HG02938 (cell line): ENCODE measurements at regions not wholly inside any gene's neighbourhood (a gene's known extent, or its start where the extent isn't known, plus 50 kb on each side); places are given as distances from the start of the nearest gene placed in this dataset.

Experiments used
- ATAC-seq: cut with Tn5 transposase; IDR thresholded peaks from one replicate; pipeline ENCODE4 v1.9.1; 2021; ENCODE audit warnings: mild to moderate bottlenecking, moderate library complexity; ENCODE audit not compliant: unreplicated experiment

GRCh38 chr21:38556390-38556789 is 58.1 kb upstream of the ERG start:
- ATAC-seq: no peak

GRCh38 chr21:38561205-38561604 is 62.9 kb upstream of the ERG start:
- no peak for ATAC-seq

DNA sequence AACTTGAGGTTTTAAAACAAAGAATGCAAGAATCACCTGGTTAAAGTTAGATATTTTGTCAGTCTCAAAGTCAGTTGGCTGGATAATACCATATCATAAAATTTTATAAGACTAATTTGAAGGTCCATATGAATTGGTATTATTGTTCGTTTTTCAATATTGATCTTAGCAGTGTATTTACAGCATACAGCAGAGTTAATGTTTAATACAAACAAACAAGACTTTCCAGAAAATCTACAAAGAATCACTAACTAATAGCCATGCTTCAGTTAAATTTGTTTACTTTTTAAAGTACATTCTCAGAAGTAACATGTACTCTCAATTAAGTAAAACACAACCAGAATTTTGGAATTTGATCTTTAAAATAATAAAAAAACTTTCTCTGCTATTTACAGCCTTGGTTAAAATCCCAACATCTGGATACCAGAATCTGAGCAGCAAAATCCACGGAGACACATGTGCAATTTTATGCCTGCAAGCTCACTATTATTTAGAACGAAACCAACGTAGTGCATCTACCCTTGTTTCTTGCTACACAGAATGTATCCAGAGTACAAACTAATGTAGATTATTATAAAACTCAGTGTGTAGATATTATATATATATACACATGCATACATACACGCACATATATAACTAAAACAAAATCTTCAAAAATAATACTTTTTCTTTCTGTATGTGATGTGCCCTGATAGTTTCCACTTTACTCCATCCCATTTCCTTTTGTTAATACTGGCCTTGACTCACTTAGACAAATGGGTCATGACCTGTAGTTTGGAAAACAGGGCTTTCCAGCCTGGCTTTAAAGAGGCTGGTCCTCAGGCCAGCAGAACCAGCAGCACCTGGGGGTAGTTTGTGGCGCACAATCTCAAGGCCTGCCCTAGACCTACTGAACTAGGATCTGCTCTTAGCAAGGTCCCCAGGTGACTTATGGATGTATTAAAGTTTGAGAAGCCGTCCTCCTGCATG is 63.6 kb upstream of the ERG start:
- ATAC-seq: no peak

DNA sequence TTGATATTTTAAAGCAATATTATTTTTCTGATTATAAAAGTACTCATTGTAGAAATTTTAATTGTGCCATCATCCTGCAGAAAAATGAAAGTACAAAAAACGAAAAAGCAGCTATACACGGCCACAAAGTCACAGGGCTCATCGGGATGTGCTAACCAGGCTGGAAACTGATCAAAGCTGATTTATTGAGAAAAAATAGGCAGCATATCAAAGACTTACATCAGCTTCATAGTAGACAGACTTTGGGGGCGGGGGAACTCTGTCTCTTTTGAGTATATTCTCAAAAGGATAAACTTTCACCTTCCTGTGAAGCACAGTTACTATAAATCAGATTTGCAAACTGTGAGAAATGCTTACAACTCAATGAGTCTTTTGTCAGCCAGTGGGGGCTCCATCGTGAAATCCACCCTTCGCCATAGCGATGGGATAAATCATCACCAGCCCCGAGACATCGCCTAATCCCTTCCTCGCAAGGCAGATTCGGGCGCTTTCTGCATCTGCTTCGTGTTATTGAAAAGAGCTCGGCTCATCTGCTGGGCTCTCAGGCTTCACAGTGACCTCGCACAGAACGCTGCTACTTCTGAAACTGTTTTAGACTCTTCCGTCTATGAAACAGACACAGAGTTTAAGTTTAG is 69.2 kb upstream of the ERG start:
- no peak for ATAC-seq

DNA sequence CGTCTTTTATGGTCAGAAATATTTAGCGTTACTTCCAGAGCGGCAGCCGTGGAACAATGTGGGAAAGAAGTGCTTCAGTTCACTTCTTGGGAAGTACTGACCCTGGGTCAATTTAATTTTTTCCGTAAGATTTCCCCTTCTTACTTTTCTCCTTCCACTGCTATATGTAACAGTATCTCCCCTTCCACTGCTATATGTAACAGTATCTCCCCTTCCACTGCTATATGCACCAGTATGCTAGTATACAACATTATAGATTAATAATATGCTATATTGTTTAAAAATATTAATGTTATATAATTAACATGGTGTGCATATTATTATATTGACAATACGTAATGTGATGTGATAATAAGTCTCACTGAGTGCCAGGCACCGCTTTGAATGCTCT is 69.7 kb upstream of the ERG start:
- no peak for ATAC-seq

DNA sequence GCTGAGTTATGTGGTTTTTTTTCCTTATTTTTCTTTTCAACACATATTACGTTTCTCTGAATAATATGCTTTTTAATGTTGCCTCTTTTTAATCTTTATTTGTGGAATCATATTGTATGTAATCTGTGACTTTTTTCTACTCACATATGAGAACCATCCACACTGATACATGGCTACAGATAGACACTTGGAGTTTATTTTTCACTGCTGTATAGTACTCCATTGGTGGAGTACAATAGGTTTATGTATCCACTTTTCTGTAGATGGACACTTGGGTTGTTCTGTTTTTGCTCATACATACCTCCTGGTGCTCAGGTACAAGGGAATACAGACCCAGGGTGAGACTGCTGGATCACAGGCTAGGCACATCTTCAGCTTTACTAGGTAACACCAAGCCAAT is 71.5 kb upstream of the ERG start:
- ATAC-seq: no peak

- ATAC-seq: no peak
These were observed 72.3 kb upstream of the ERG start for GRCh38 chr21:38570596-38570995.

DNA sequence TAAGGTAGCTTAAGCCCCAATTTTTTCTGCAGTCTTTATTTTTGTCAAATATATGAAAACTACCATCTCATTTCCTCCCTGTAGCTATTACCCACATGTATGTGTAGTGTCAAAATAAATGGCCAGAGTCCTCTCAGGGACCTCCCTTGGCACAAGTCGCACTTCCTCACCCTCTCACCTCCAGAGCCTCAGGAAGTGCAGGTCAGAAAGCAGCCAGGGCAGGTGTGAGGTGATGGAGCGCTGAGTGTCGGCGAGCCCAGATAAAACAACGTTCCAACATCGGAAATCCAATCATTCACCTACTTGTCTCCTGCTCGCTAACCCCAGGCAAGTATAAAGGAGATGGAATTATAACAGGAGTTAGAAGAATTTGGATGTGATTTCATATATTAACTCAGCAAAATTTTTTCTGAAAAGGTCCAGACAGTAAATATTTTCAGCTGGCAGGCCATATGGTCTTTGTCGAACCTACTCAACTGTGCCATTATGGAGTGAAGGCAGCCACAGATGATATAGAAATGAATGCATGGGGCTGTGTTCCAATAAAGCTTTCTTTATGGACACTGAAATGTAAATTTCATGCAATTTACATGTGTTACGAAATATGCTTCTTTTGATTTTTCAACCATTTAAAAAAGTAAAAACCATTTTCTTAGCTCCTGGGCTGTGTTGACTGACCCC is 76.8 kb upstream of the ERG start:
- no peak for ATAC-seq

DNA sequence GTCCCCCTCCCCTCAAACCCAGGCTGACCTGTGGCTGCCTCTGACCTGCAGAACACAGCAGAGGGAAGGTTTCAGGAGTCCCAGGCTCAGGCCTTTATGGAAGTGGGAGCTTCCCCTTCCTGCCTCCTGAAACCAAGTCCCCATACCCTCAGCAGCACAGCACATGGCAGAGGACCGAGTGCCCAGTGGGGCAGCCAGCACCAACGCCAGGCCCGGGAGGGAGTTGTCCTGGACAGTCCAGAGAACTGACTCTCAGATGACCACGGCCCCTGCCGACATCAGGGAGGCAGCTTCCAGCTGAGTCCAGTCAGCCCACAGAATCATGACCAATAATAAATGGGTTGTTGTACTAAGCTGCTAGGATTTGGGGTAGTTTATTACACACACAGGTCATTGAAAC is 79.6 kb upstream of the ERG start:
- ATAC-seq: no peak

DNA sequence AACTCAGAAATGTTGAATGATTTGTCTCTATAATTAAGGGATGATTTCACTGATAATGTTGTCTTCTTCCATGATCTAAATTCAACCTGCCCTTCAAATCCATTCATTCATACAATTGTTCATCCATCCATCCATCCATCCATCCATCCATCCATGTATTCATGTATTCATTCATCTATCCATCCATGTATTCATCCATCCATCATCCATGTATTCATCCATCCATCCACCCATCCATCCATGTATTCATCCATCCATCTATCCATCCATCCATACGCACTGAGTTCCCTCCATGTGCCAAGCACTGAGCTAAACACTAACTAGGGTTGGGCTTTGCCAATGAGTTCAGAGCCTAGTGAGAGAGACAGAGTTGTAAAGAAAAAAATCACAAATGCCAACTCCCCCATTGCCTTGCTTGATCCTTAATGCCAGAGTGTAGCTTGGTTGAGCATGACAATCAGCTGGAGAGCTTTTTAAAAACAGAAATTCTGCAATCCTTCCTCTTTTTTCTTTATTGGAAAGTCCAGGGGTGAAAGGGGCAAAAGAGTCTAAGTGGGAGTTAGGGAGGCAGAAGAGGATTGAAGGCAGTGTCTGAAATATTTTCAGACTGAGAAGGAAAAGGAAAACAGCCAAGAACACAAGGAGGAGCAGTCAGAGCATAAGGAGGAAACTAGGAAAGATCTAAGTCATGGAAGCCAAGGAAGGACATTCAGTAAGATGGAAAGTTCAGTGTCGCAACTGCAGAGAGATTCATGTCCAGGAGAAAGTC is 92.4 kb upstream of the ERG start:
- no peak for ATAC-seq

- ATAC-seq: no peak
These were observed 92.9 kb upstream of the ERG start for GRCh38 chr21:38591218-38591537.

DNA sequence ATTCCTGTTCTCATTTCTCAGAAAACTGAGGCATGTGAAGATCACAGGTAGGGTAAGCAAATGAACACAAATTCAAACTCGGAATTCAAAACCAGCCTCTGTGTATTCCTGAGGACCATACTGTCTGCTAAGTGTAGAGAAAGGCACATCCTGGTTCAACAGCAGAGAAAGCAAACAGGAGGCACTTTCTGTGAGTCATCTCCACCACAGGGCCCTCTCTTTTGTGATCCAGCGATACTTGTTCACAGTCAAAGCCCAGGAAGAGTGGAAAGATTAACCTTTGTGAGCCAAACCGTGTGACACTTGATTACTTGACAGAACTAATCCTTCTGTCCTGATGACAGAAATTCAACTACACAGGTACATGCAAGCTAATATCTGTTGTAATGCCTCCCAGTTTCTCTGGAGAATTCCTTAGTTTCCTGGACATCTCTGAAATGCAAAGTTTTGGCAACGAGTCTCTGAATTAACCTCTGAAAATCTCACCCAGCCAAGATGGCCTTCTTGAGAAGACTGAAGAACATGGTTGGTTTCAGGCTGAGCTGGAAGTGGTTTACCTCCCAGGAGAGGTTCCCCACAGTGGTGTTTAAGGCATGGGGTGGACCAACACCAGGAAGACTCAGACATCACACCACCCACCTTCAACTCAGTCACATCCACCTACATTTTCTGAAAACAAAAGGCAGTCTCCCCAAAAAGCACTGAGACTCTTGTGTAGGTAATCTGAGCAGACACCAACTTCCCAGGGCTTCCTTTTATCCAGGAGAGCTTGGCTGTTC is 98.2 kb upstream of the ERG start:
- ATAC-seq: no peak

DNA sequence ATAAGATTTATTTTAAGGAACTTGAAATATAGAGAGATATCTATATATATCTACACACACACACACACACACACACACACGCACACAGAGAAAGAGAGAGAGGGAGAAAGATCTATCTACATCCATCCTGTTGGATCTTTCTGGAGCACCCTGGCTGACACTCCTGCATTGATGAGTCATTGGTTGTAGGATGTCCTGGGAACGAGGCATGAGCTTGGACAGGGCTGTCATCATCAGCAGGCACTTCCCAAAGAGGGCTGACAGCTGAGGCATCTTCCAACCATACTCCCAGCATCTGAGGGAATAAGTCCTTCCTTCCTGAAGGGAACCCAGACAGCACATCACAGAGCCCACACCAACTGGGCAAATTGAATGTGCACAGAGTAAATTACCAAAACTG is 99.1 kb upstream of the ERG start:
- ATAC-seq: no peak

DNA sequence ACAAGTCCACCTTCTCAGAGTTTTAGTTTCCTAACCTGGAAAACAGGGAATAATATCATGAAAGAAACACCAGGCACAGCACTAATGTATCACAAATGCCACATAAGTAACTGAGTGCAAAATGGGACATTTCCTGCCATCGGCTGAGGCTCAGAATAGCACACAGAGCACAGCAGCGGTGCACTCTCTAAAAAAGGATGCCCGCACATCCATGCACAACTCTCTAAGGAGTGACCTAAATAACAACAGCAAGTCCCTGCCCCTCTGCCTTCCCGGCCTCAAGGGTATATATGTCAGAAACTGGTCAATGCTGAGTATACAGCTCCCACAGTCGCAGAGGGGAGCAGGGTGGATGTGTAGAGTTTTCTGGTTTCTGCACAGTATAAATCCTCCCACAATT is 100.1 kb upstream of the ERG start:
- ATAC-seq: no peak

- no peak for ATAC-seq
These were observed 101.2 kb upstream of the ERG start for GRCh38 chr21:38599381-38599975.

- no peak for ATAC-seq
These were observed 101.8 kb upstream of the ERG start for GRCh38 chr21:38600106-38600505.

- no peak for ATAC-seq
These were observed 107.0 kb upstream of the ERG start for GRCh38 chr21:38605236-38605635.

DNA sequence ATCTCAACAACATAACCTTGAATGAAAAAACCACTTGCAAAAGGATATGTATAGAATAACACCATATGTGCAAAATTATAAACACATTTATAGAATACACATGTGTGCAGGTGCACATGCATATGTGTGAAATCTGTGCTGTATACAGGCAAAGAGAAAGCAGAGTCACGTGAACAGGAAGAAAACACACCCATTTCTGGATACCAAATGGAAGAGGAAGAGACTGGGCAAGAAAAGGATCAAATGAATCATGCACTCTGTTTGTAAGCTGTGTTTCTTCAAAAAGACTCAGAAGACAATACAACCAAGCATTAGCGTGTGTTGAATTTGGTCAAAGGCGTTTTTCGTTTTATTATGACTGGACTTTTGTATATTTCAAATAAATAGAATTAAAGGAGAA is 111.3 kb upstream of the ERG start:
- ATAC-seq: no peak

GRCh38 chr21:38610623-38611251 is 112.5 kb upstream of the ERG start:
- ATAC-seq: no peak

- ATAC-seq: no peak
These were observed 113.0 kb upstream of the ERG start for GRCh38 chr21:38611277-38611676.
